ENCODE measurements at regions not wholly inside any gene's neighbourhood (a gene's known extent, or its start where the extent isn't known, plus 50 kb on each side); places are given as distances from the start of the nearest gene placed in this dataset.

- no peak for TF ChIP-seq CTCF (IDR thresholded peaks at IDR 0.05; ENCODE audit: insufficient read depth, low read depth, low read length, missing control alignments)
- no peak for DNase-seq (ENCODE audit: low read depth)
- H3K4me3 ChIP-seq (ENCODE audit: low read depth, low read length) = no peak overlapping the region
These were observed 323.8 kb downstream of the BLID start for GRCh38 chr11:121792185-121792584.

GRCh38 chr11:121790430-121790829 lies 325.6 kb downstream of the BLID start:
- H3K4me3 ChIP-seq (ENCODE audit: low read depth, low read length) = no peak overlapping the region
- TF ChIP-seq CTCF (IDR thresholded peaks at IDR 0.05; ENCODE audit: insufficient read depth, low read depth, low read length, missing control alignments) = no peak
- no peak for DNase-seq (ENCODE audit: low read depth)

GRCh38 chr11:121780971-121781370 lies 328.2 kb upstream of the SORL1-AS1 start:
- no peak for DNase-seq (ENCODE audit: low read depth)

GRCh38 chr11:121777056-121777455 lies 324.3 kb upstream of the SORL1-AS1 start:
- no peak overlapping the region for H3K4me3 ChIP-seq (ENCODE audit: low read depth, low read length)
- TF ChIP-seq CTCF (IDR thresholded peaks at IDR 0.05; ENCODE audit: insufficient read depth, low read depth, low read length, missing control alignments) = no peak
- no peak for DNase-seq (ENCODE audit: low read depth)

More at GRCh38 chr11:121780971-121781370, 328.2 kb upstream of the SORL1-AS1 start:
- no peak for TF ChIP-seq CTCF (IDR thresholded peaks at IDR 0.05; ENCODE audit: insufficient read depth, low read depth, low read length, missing control alignments)
- H3K4me3 ChIP-seq (ENCODE audit: low read depth, low read length) = no peak overlapping the region

GRCh38 chr11:121775276-121775675 lies 322.5 kb upstream of the SORL1-AS1 start:
- DNase-seq (ENCODE audit: low read depth) = no peak
- no peak for TF ChIP-seq CTCF (IDR thresholded peaks at IDR 0.05; ENCODE audit: insufficient read depth, low read depth, low read length, missing control alignments)
- no peak overlapping the region for H3K4me3 ChIP-seq (ENCODE audit: low read depth, low read length)

- no peak overlapping the region for H3K4me3 ChIP-seq (ENCODE audit: low read depth, low read length)
- DNase-seq (ENCODE audit: low read depth) = no peak
- TF ChIP-seq CTCF (IDR thresholded peaks at IDR 0.05; ENCODE audit: insufficient read depth, low read depth, low read length, missing control alignments) = no peak
These were observed 320.3 kb upstream of the SORL1-AS1 start for GRCh38 chr11:121773076-121773475.

- TF ChIP-seq CTCF (IDR thresholded peaks at IDR 0.05; ENCODE audit: insufficient read depth, low read depth, low read length, missing control alignments) = no peak
- DNase-seq (ENCODE audit: low read depth) = no peak
- no peak overlapping the region for H3K4me3 ChIP-seq (ENCODE audit: low read depth, low read length)
These were observed 318.3 kb upstream of the SORL1-AS1 start for GRCh38 chr11:121770939-121771595.

Measured in GM12865 (cell line).